Rectal smooth muscle tissue (tissue), 1 donor: ENCODE measurements at regions not wholly inside any gene's neighbourhood (a gene's known extent, or its start where the extent isn't known, plus 50 kb on each side); places are given as distances from the start of the nearest gene placed in this dataset.

Source experiments
- H3K27ac ChIP-seq: one replicate; pipeline ENCODE4 v1.7.0; 2013; ENCODE audit warnings: low read depth, low read length, inconsistent platforms
- H3K27me3 ChIP-seq: one replicate; pipeline ENCODE4 v1.7.0; 2013; ENCODE audit warnings: low read length; ENCODE audit not compliant: control insufficient read depth, insufficient read depth
- H3K36me3 ChIP-seq: one replicate; pipeline ENCODE4 v1.7.0; 2013; ENCODE audit warnings: low read length; ENCODE audit not compliant: control insufficient read depth, insufficient read depth
- H3K4me1 ChIP-seq: one replicate; pipeline ENCODE4 v1.7.0; 2013; ENCODE audit warnings: low read length; ENCODE audit not compliant: control insufficient read depth, insufficient read depth
- H3K4me3 ChIP-seq: one replicate; pipeline ENCODE4 v1.7.0; 2013; ENCODE audit warnings: low read length
- H3K9ac ChIP-seq: one replicate; pipeline ENCODE4 v1.7.0; 2013; ENCODE audit warnings: low read length

- Histone ChIP-seq H3K27ac (no peak overlapping the region), H3K9ac (no peak overlapping the region), H3K4me1 (no peaks in the 10 kb centered on the region), H3K4me3 (no peak overlapping the region), H3K27me3 (no peaks in the 10 kb centered on the region), H3K36me3 (no peaks in the 10 kb centered on the region)
Measured at GRCh38 chr2:51579412-51579811, 547.5 kb upstream of the NRXN1 start.

GRCh38 chr2:51575181-51575580 is 543.2 kb upstream of the NRXN1 start:
- Histone ChIP-seq H3K4me1 (no peaks in the 10 kb centered on the region), H3K27me3 (no peaks in the 10 kb centered on the region), H3K4me3 (no peak overlapping the region), H3K9ac (no peak overlapping the region), H3K27ac (no peak overlapping the region), H3K36me3 (no peaks in the 10 kb centered on the region)

GRCh38 chr2:51559026-51559425 is 527.1 kb upstream of the NRXN1 start:
- no peak overlapping the region for H3K9ac ChIP-seq
- no peaks in the 10 kb centered on the region for H3K4me1 ChIP-seq
- H3K36me3 ChIP-seq = no peaks in the 10 kb centered on the region
- H3K27me3 ChIP-seq = no peaks in the 10 kb centered on the region
- no peak overlapping the region for H3K4me3 ChIP-seq
- no peak overlapping the region for H3K27ac ChIP-seq

DNA sequence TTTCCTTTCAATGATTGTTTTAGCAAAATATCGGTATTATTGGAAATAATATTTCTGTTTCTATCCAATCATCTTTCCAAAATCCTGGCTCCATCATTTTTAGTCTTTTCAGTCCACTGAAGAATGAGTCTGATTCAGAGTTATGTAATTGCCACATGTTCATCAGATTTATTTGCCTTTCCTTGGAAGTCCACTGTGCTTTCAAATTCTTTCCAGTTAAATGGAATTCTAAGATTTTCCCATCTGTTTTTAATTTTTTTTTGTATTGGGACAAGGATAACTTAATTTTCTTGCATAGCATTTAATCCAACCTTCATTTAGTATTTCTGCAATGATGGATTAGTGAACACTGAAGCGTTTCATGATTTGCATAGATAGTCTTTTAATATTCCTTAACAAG is 521.5 kb upstream of the NRXN1 start:
- Histone ChIP-seq H3K27ac (no peak overlapping the region), H3K36me3 (no peaks in the 10 kb centered on the region), H3K4me1 (no peaks in the 10 kb centered on the region), H3K9ac (no peak overlapping the region), H3K4me3 (no peak overlapping the region), H3K27me3 (no peaks in the 10 kb centered on the region)

- Histone ChIP-seq H3K27ac (no peak overlapping the region), H3K36me3 (no peaks in the 10 kb centered on the region), H3K27me3 (no peaks in the 10 kb centered on the region), H3K4me3 (no peak overlapping the region), H3K4me1 (no peaks in the 10 kb centered on the region), H3K9ac (no peak overlapping the region)
Measured at GRCh38 chr2:51535763-51536162, 503.8 kb upstream of the NRXN1 start.

GRCh38 chr2:51534166-51534565 is 502.2 kb upstream of the NRXN1 start:
- H3K4me1 ChIP-seq = no peaks in the 10 kb centered on the region
- H3K4me3 ChIP-seq = no peak overlapping the region
- no peaks in the 10 kb centered on the region for H3K36me3 ChIP-seq
- no peak overlapping the region for H3K27ac ChIP-seq
- H3K9ac ChIP-seq = no peak overlapping the region
- no peaks in the 10 kb centered on the region for H3K27me3 ChIP-seq

DNA sequence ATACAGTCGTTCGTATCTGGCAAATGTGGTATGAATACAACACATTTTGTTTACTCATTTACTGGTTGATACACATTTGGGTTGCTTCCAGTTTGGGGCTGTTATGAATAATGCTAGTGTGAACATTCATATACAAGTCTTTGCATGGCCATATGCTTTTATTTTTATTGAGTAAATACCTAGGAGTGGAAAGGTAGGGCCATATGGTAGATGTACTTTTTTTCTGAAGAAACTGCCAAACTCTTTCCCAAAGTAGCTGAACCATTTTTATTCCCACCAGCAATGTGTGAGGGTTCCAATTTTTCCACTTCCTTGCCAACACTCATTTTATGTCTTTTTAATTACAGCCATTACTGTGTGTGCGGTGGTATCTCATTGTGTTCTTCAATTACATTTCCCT is 496.2 kb upstream of the NRXN1 start:
- H3K4me3 ChIP-seq = no peak overlapping the region
- H3K27me3 ChIP-seq = no peaks in the 10 kb centered on the region
- no peak overlapping the region for H3K9ac ChIP-seq
- no peak overlapping the region for H3K27ac ChIP-seq
- no peaks in the 10 kb centered on the region for H3K36me3 ChIP-seq
- H3K4me1 ChIP-seq = no peaks in the 10 kb centered on the region

DNA sequence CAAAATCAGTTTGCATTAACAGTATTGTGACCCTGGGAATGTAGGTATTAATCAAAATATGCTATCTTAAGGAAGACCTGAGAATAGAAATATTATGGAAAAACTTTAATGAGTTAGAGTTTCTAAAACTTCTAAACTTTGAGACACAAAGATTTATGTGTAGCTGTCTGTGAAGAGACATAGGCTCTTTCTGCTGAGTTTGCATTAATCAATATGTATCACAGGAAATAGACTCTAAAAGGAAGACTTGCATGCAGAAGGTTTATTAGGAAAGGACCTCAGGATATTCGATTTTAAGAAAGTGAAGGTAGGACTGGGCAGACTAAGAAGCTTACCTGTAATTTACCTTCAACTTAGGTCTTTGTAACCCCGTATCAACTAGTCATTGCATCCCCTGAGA is 494.8 kb upstream of the NRXN1 start:
- Histone ChIP-seq H3K9ac (no peak overlapping the region), H3K27me3 (no peaks in the 10 kb centered on the region), H3K4me3 (no peak overlapping the region), H3K27ac (no peak overlapping the region), H3K4me1 (no peaks in the 10 kb centered on the region), H3K36me3 (no peaks in the 10 kb centered on the region)

GRCh38 chr2:51516667-51517066 is 484.7 kb upstream of the NRXN1 start:
- no peaks in the 10 kb centered on the region for H3K27me3 ChIP-seq
- no peaks in the 10 kb centered on the region for H3K4me1 ChIP-seq
- no peak overlapping the region for H3K27ac ChIP-seq
- no peak overlapping the region for H3K4me3 ChIP-seq
- H3K36me3 ChIP-seq = no peaks in the 10 kb centered on the region
- no peak overlapping the region for H3K9ac ChIP-seq

DNA sequence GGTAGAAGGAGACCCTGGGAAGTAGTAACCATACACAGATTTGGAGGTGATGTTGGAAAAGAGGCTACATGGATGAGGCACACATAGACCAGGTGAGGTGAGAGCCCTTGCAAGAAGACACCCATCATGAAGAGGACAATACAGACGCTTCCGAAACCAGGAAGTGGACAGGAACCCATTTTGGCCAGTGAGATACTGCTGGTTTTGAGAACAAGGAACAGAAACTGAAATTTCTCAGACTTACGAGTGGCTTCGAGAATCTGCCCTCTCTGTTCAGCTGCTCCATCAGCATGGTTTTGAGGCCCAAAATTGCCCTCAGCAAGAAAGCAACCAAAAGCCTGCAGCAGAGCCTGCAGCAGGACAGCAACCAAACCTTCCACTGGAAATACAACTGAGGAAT is 479.1 kb upstream of the NRXN1 start:
- H3K9ac ChIP-seq = no peak overlapping the region

DNA sequence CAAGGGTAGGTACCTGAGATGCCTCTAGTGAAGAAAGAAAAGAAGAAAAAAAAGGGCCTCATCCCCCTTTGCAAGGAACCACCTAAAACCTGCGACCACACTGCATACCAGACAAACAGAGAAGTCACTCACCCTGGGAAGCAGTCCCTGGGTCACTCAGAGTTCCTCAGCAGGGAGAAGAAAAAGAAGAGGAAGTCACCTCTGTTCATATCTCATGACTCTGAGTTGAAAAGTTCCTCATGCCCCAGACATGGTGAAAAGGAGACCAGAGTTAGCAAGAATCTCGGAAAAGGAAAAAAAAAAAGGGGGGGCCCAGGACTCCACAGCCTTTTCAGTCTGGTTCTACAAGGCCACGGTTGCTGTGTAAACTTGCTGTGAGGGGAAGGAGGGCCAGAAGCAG is 478.4 kb upstream of the NRXN1 start:
- H3K9ac ChIP-seq = no peak overlapping the region

More for the DNA sequence above, 479.1 kb upstream of the NRXN1 start:
- Histone ChIP-seq H3K4me3 (no peak overlapping the region), H3K27me3 (no peaks in the 10 kb centered on the region), H3K27ac (no peak overlapping the region), H3K36me3 (no peaks in the 10 kb centered on the region), H3K4me1 (no peaks in the 10 kb centered on the region)

GRCh38 chr2:51505533-51505932 is 473.6 kb upstream of the NRXN1 start:
- Histone ChIP-seq H3K4me3 (no peak overlapping the region), H3K4me1 (no peaks in the 10 kb centered on the region), H3K27me3 (no peaks in the 10 kb centered on the region), H3K9ac (no peak overlapping the region), H3K27ac (no peak overlapping the region), H3K36me3 (no peaks in the 10 kb centered on the region)

More for the DNA sequence above, 478.4 kb upstream of the NRXN1 start:
- Histone ChIP-seq H3K27ac (no peak overlapping the region), H3K36me3 (no peaks in the 10 kb centered on the region), H3K27me3 (no peaks in the 10 kb centered on the region), H3K4me1 (no peaks in the 10 kb centered on the region), H3K4me3 (no peak overlapping the region)

- Histone ChIP-seq H3K4me3 (no peak overlapping the region), H3K27ac (no peak overlapping the region), H3K4me1 (no peaks in the 10 kb centered on the region), H3K9ac (no peak overlapping the region), H3K36me3 (no peaks in the 10 kb centered on the region), H3K27me3 (no peaks in the 10 kb centered on the region)
Measured at GRCh38 chr2:51490576-51491234, 458.8 kb upstream of the NRXN1 start.
